Upper lobe of left lung (tissue), 6 donors: ENCODE measurements at regions not wholly inside any gene's neighbourhood (a gene's known extent, or its start where the extent isn't known, plus 50 kb on each side); places are given as distances from the start of the nearest gene placed in this dataset.

Experiments
- ATAC-seq, 2 donors: fragments of 200-7000 bp; cut with Tn5 transposase; one replicate each; pipeline ENCODE4 v1.9.1; 2022; ENCODE audit warnings: mild to moderate bottlenecking in 2 of 2, moderate library complexity in 2 of 2; ENCODE audit not compliant: low FRiP score in 2 of 2
- DNase-seq, 2 donors: peaks; one replicate each; pipeline ENCODE4 v3.0.0-alpha.2; 2019 to 2020
- H3K27ac ChIP-seq, 4 donors: fragments of 200-600 bp; sonication (generic); one replicate each; pipeline ENCODE4 v1.5.1; 2016 to 2019
- H3K27me3 ChIP-seq, 4 donors: fragments of 200-600 bp; sonication (generic); one replicate each; pipeline ENCODE4 v1.5.1; 2017 to 2019
- H3K36me3 ChIP-seq, 4 donors: fragments of 200-600 bp; sonication (generic); one replicate each; pipeline ENCODE4 v1.5.1; 2016 to 2019
- H3K4me1 ChIP-seq, 4 donors: fragments of 200-600 bp; sonication (generic); one replicate each; pipeline ENCODE4 v1.5.1; 2018 to 2019
- H3K4me3 ChIP-seq, 4 donors: fragments of 200-600 bp; sonication (generic); one replicate each; pipeline ENCODE4 v1.5.1; 2017 to 2019; ENCODE audit warnings: mild to moderate bottlenecking in 2 of 4, moderate library complexity in 1 of 4
- H3K9me3 ChIP-seq, 4 donors: fragments of 200-600 bp; sonication (generic); one replicate each; pipeline ENCODE4 v1.5.1; 2018 to 2019
- CTCF ChIP-seq, 6 experiments: fragments of 450-650 bp in 4 of 6; fragments of 200-600 bp in 2 of 6; sonication (generic) in 2 of 6; IDR thresholded peaks; one replicate each; pipeline ENCODE4 v1.5.1; 2016 to 2019; ENCODE audit warnings: antibody characterized with exemption in 6 of 6
- EP300 ChIP-seq, 4 donors: sonication (generic); formaldehyde crosslinking; IDR thresholded peaks; one replicate each; pipeline ENCODE4 v1.5.1; 2017; ENCODE audit warnings: antibody characterized with exemption in 4 of 4, control low read depth in 2 of 4
- POLR2A ChIP-seq, 4 donors: fragments of 450-650 bp; IDR thresholded peaks; one replicate each; pipeline ENCODE4 v1.5.1; 2016 to 2017; ENCODE audit warnings: antibody characterized with exemption in 4 of 4, mild to moderate bottlenecking in 2 of 4
- POLR2AphosphoS5 ChIP-seq, 2 donors: sonication (generic); formaldehyde crosslinking; IDR thresholded peaks; one replicate each; pipeline ENCODE4 v1.5.1; 2017; ENCODE audit warnings: antibody characterized with exemption in 2 of 2
- WGBS, 2 donors: methylation state at CpG; one replicate each; pipeline ENCODE4 v1.1.5; 2017 to 2018; 5-methylcytosine and 5-hydroxymethylcytosine counted together
- donor health status: DM: no; HTN: no; CAD: no; lungs with moderate emphysema.
- donor health status: DM: no; HTN: yes; CAD: no; lungs with severe emphysema.

- Histone ChIP-seq H3K27me3 (no peaks in the 10 kb centered on the region), H3K9me3 (no peaks in the 10 kb centered on the region), H3K36me3 (no peaks in the 10 kb centered on the region), H3K4me3 (no peak overlapping the region), H3K27ac (no peak overlapping the region), H3K4me1 (no peaks in the 10 kb centered on the region)
- no peak for TF ChIP-seq POLR2AphosphoS5 (IDR thresholded peaks at IDR 0.05)
- TF ChIP-seq EP300 (IDR thresholded peaks at IDR 0.05), result no peak
- no peak for TF ChIP-seq POLR2A (IDR thresholded peaks at IDR 0.05)
- no peak for TF ChIP-seq CTCF (IDR thresholded peaks at IDR 0.05)
- WGBS, 2 donors, result 63 to 70% methylated on average over 2 of the region's 2 CpGs
- no peak for DNase-seq
- ATAC-seq, result no peak
Measured at GRCh38 chr5:90191352-90192045, 218.1 kb downstream of the CETN3 start.

- H3K27me3 ChIP-seq, result no peaks in the 10 kb centered on the region
- no peak for TF ChIP-seq POLR2AphosphoS5 (IDR thresholded peaks at IDR 0.05)
- no peak for TF ChIP-seq CTCF (IDR thresholded peaks at IDR 0.05)
- TF ChIP-seq POLR2A (IDR thresholded peaks at IDR 0.05), result no peak
- no peak for TF ChIP-seq EP300 (IDR thresholded peaks at IDR 0.05)
- ATAC-seq (no peak), DNase-seq (no peak)
- H3K4me3 ChIP-seq, result no peak overlapping the region
- no peaks in the 10 kb centered on the region for H3K36me3 ChIP-seq
- 85 to 89% methylated on average over 2 of the region's 2 CpGs for WGBS, 2 donors
- H3K4me1 ChIP-seq, result peaks cover 0 to 6% (median 5%) of the 10 kb centered on the region in 4 donors
- H3K9me3 ChIP-seq, result no peaks in the 10 kb centered on the region
- no peak overlapping the region for H3K27ac ChIP-seq
Measured at GRCh38 chr5:90185897-90186468, 223.6 kb downstream of the CETN3 start.

GRCh38 chr5:90184764-90185163, 224.8 kb downstream of the CETN3 start:
- TF ChIP-seq EP300 (IDR thresholded peaks at IDR 0.05) (no peak), POLR2A (IDR thresholded peaks at IDR 0.05) (no peak), CTCF (IDR thresholded peaks at IDR 0.05) (no peak), POLR2AphosphoS5 (IDR thresholded peaks at IDR 0.05) (no peak)
- ATAC-seq (no peak), DNase-seq (no peak)
- Histone ChIP-seq H3K27me3 (no peaks in the 10 kb centered on the region), H3K9me3 (no peaks in the 10 kb centered on the region), H3K36me3 (no peaks in the 10 kb centered on the region), H3K4me1 (peaks cover 0 to 6% (median 5%) of the 10 kb centered on the region in 4 donors), H3K4me3 (no peak overlapping the region), H3K27ac (no peak overlapping the region)
- WGBS, 2 donors, result 38 to 41% methylated on average over 5 of the region's 5 CpGs

GRCh38 chr5:90182726-90183125, 226.8 kb downstream of the CETN3 start:
- peaks cover 0 to 6% (median 5%) of the 10 kb centered on the region in 4 donors for H3K4me1 ChIP-seq
- DNase-seq, result no peak
- no peaks in the 10 kb centered on the region for H3K27me3 ChIP-seq
- no peaks in the 10 kb centered on the region for H3K9me3 ChIP-seq
- 77 to 89% methylated on average over 1 of the region's 1 CpG for WGBS, 2 donors
- TF ChIP-seq CTCF (IDR thresholded peaks at IDR 0.05), result no peak
- no peak for TF ChIP-seq POLR2AphosphoS5 (IDR thresholded peaks at IDR 0.05)
- no peak for TF ChIP-seq POLR2A (IDR thresholded peaks at IDR 0.05)
- no peak for TF ChIP-seq EP300 (IDR thresholded peaks at IDR 0.05)
- ATAC-seq, result no peak
- no peaks in the 10 kb centered on the region for H3K36me3 ChIP-seq
- no peak overlapping the region for H3K27ac ChIP-seq
- no peak overlapping the region for H3K4me3 ChIP-seq

GRCh38 chr5:90174236-90174635, 235.3 kb downstream of the CETN3 start:
- ATAC-seq (no peak), DNase-seq (no peak)
- WGBS, 2 donors, result 89 to 93% methylated on average over 4 of the region's 4 CpGs
- H3K9me3 ChIP-seq, result no peaks in the 10 kb centered on the region
- no peak overlapping the region for H3K27ac ChIP-seq
- no peaks in the 10 kb centered on the region for H3K27me3 ChIP-seq
- peaks cover 0 to 3% (median 0%) of the 10 kb centered on the region in 4 donors for H3K4me1 ChIP-seq
- no peak overlapping the region for H3K4me3 ChIP-seq
- TF ChIP-seq EP300 (IDR thresholded peaks at IDR 0.05) (no peak), POLR2A (IDR thresholded peaks at IDR 0.05) (no peak), POLR2AphosphoS5 (IDR thresholded peaks at IDR 0.05) (no peak), CTCF (IDR thresholded peaks at IDR 0.05) (no peak)
- no peaks in the 10 kb centered on the region for H3K36me3 ChIP-seq
